ENCODE measurements at regions not wholly inside any gene's neighbourhood (a gene's known extent, or its start where the extent isn't known, plus 50 kb on each side); places are given as distances from the start of the nearest gene placed in this dataset.
A peak's percentile ranks its signal among the peaks of the same experiment; 100 is the strongest.

DNA sequence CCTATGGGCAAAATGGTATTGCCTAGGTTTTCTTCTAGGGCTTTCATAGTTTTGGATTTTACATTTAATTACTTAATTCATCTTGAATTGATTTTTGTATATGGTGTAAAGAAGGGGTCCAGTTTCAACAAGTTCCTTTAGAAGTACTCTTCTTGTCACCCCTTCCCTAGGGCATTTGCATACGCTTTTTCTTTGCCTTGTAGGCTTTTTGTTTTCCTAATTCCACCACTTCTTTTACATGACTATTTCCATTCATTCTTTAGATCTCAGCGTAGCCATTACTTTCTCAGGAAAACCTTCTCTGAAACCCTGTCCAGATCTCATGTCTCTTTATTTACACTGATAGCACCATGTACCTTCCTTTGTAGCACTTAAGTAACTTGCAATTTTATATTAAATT lies 648.6 kb downstream of the XPNPEP1 start:
- H3K4me1 ChIP-seq (ENCODE audit: insufficient read depth, low read length): peaks cover 24% of the 10 kb centered on the region
- no peaks in the 10 kb centered on the region for H3K36me3 ChIP-seq (ENCODE audit: insufficient read depth, low read length)
- H3K9ac ChIP-seq (ENCODE audit: low read length): no peak overlapping the region
- no peak overlapping the region for H3K27ac ChIP-seq (ENCODE audit: low read depth, low read length)
- no peak overlapping the region for H3K4me3 ChIP-seq (ENCODE audit: low read depth in 1 of 2, low read length in 2 of 2)
- H3K9me3 ChIP-seq (ENCODE audit: low read length): no peaks in the 10 kb centered on the region
- no peaks in the 10 kb centered on the region for H3K27me3 ChIP-seq (ENCODE audit: control insufficient read depth in 1 of 2, insufficient read depth in 2 of 2, low read length in 2 of 2)

DNA sequence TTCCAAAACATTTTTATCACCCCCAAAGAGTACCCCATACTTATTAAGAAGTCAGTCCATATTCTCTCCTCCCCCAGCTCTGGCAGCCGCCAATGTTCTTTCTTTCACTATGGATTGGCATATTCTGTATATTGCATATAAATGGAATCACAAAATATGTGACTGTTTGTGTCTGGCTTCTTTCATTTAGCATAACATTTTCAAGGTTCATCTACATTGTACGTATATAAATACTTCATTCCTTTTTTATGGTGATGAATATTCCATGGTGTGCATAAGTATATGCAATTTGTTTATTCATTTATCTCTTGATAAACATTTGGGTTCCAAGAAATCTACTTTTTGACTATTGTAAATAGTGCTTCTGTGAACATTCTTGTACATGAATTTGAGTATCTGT lies 653.1 kb downstream of the XPNPEP1 start:
- H3K4me1 ChIP-seq (ENCODE audit: insufficient read depth, low read length): no peaks in the 10 kb centered on the region
- H3K27ac ChIP-seq (ENCODE audit: low read depth, low read length): no peak overlapping the region
- H3K36me3 ChIP-seq (ENCODE audit: insufficient read depth, low read length): no peaks in the 10 kb centered on the region
- no peaks in the 10 kb centered on the region for H3K9me3 ChIP-seq (ENCODE audit: low read length)
- H3K9ac ChIP-seq (ENCODE audit: low read length): no peak overlapping the region
- H3K27me3 ChIP-seq (ENCODE audit: control insufficient read depth in 1 of 2, insufficient read depth in 2 of 2, low read length in 2 of 2): no peaks in the 10 kb centered on the region
- H3K4me3 ChIP-seq (ENCODE audit: low read depth in 1 of 2, low read length in 2 of 2): no peak overlapping the region

DNA sequence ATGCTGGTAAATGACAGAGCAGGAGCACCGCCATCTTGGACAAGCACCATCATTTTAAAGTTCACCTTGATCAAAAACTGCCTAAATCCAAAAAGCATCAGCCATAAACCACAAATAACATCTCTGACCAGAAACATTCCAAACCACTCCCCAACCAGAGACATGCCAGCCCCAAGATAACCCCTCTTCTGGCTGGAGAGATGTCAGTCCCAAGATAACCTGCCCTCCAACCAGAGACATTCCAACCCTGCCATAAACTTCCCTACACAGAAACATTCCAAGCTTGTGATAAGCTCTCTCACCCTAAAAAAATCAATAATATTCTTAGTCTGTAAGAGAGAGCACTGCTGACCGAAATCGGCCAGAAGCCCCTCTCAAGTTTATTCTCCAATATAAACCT lies 659.3 kb downstream of the XPNPEP1 start:
- Histone ChIP-seq H3K4me3 (ENCODE audit: low read depth in 1 of 2, low read length in 2 of 2) (no peak overlapping the region), H3K36me3 (ENCODE audit: insufficient read depth, low read length) (no peaks in the 10 kb centered on the region), H3K4me1 (ENCODE audit: insufficient read depth, low read length) (no peaks in the 10 kb centered on the region), H3K9me3 (ENCODE audit: low read length) (no peaks in the 10 kb centered on the region), H3K9ac (ENCODE audit: low read length) (no peak overlapping the region), H3K27ac (ENCODE audit: low read depth, low read length) (no peak overlapping the region), H3K27me3 (ENCODE audit: control insufficient read depth in 1 of 2, insufficient read depth in 2 of 2, low read length in 2 of 2) (no peaks in the 10 kb centered on the region)

DNA sequence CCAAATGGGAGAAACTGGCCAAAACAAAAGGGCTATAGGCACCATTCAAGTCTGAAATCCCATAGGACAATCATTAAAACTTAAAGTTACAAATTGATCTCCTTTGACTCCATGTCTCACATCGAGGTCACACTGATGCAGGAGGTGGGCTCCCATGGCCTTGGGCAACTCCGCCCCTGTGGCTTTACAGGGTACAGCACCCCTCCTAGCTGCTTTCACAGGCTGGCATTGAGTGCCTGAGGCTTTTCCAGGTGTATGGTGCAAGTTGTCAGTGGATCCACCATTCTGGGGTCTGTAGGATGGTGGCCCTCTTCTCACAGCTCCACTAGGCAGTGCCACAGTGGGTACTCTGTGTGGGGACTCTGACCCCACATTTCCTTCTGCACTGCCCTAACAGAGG lies 662.1 kb downstream of the XPNPEP1 start:
- Histone ChIP-seq H3K36me3 (ENCODE audit: insufficient read depth, low read length) (no peaks in the 10 kb centered on the region), H3K4me1 (ENCODE audit: insufficient read depth, low read length) (no peaks in the 10 kb centered on the region), H3K9me3 (ENCODE audit: low read length) (no peaks in the 10 kb centered on the region), H3K4me3 (ENCODE audit: low read depth in 1 of 2, low read length in 2 of 2) (no peak overlapping the region), H3K27me3 (ENCODE audit: control insufficient read depth in 1 of 2, insufficient read depth in 2 of 2, low read length in 2 of 2) (no peaks in the 10 kb centered on the region), H3K9ac (ENCODE audit: low read length) (no peak overlapping the region), H3K27ac (ENCODE audit: low read depth, low read length) (no peak overlapping the region)

DNA sequence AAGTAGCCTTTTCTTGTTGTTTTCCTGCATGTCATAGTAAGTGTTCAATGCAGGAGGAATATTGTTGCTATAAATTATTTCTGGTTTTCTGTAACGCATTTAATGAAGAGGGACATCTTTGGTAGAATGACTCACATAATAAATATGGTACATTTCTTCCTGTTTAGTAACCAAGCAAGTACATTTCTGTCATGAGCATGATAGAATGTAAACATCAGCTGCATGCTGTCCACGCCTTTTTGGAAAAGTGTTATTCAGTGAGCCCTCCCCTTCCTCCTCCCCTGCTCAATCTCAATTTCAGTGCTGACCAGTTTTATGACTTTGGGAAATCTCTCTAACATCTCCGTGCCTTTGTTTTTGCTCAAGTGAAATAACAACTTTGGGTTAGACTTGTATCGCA lies 664.0 kb downstream of the XPNPEP1 start:
- no peaks in the 10 kb centered on the region for H3K4me1 ChIP-seq (ENCODE audit: insufficient read depth, low read length)
- H3K27ac ChIP-seq (ENCODE audit: low read depth, low read length): peak overlapping the region; percentile 7
- H3K9ac ChIP-seq (ENCODE audit: low read length): no peak overlapping the region
- no peak overlapping the region for H3K4me3 ChIP-seq (ENCODE audit: low read depth in 1 of 2, low read length in 2 of 2)
- H3K27me3 ChIP-seq (ENCODE audit: control insufficient read depth in 1 of 2, insufficient read depth in 2 of 2, low read length in 2 of 2): no peaks in the 10 kb centered on the region
- H3K36me3 ChIP-seq (ENCODE audit: insufficient read depth, low read length): no peaks in the 10 kb centered on the region
- H3K9me3 ChIP-seq (ENCODE audit: low read length): no peaks in the 10 kb centered on the region

DNA sequence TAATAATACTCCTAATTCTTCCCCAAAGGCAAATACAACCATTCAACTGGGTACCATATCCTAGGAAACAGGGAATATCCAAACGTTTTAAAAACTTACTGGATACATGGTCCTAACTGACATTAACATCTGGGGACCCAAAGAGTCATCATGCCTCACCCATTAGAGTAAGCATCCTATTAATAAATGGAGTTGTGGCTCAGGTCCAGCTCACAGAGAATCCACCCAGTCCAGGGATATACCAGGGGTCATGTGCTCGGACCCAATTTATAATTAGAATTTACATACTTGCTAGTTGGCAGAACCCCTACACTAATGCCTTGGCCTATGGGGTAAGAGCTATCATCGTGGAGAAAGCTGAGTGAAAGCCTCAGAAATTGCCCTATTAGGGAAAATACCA lies 670.0 kb downstream of the XPNPEP1 start:
- Histone ChIP-seq H3K4me1 (ENCODE audit: insufficient read depth, low read length) (no peaks in the 10 kb centered on the region), H3K36me3 (ENCODE audit: insufficient read depth, low read length) (no peaks in the 10 kb centered on the region), H3K27me3 (ENCODE audit: control insufficient read depth in 1 of 2, insufficient read depth in 2 of 2, low read length in 2 of 2) (no peaks in the 10 kb centered on the region), H3K27ac (ENCODE audit: low read depth, low read length) (no peak overlapping the region), H3K4me3 (ENCODE audit: low read depth in 1 of 2, low read length in 2 of 2) (no peak overlapping the region), H3K9ac (ENCODE audit: low read length) (no peak overlapping the region), H3K9me3 (ENCODE audit: low read length) (no peaks in the 10 kb centered on the region)

DNA sequence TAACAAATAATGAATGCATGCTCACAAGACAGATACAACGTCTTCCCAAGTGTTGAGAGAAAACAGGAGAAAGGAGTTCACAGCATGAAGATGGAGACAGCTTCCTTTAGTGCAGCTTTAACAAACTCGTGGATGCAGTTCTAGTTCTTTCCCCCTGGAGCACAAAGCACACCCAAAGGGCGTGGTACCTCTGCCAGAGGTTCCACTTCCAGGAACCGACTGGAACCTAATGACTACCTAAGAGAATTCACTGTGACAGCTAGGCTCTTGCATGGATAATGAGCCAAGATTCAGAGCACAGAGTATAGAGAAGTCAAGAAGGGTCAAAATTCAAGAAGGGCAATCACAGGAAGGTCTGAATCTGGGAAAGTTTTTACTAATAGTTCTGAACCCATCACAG lies 673.2 kb downstream of the XPNPEP1 start:
- H3K36me3 ChIP-seq (ENCODE audit: insufficient read depth, low read length): no peaks in the 10 kb centered on the region
- no peaks in the 10 kb centered on the region for H3K9me3 ChIP-seq (ENCODE audit: low read length)
- no peak overlapping the region for H3K9ac ChIP-seq (ENCODE audit: low read length)
- H3K4me3 ChIP-seq (ENCODE audit: low read depth in 1 of 2, low read length in 2 of 2): no peak overlapping the region
- no peaks in the 10 kb centered on the region for H3K27me3 ChIP-seq (ENCODE audit: control insufficient read depth in 1 of 2, insufficient read depth in 2 of 2, low read length in 2 of 2)
- H3K27ac ChIP-seq (ENCODE audit: low read depth, low read length): no peak overlapping the region
- no peaks in the 10 kb centered on the region for H3K4me1 ChIP-seq (ENCODE audit: insufficient read depth, low read length)

DNA sequence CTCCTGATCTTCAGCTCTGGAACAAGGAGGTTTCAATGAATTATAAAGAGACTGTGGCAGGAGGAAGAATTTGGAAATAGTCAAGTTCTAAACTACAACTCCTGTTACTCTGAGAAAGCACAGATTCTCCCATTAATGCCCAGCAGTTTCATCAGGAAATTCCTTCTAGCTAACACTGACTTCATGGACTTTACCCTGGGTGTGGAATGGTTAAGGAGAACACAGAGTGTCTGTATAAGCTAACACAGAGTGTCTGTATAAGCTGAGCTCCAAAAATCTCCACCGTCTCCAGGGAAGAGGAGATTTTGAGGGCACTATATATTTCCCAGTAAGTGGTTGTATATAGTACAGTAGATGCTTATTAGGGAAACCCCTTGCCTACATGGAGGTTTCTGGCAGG lies 675.5 kb downstream of the XPNPEP1 start:
- no peaks in the 10 kb centered on the region for H3K36me3 ChIP-seq (ENCODE audit: insufficient read depth, low read length)

DNA sequence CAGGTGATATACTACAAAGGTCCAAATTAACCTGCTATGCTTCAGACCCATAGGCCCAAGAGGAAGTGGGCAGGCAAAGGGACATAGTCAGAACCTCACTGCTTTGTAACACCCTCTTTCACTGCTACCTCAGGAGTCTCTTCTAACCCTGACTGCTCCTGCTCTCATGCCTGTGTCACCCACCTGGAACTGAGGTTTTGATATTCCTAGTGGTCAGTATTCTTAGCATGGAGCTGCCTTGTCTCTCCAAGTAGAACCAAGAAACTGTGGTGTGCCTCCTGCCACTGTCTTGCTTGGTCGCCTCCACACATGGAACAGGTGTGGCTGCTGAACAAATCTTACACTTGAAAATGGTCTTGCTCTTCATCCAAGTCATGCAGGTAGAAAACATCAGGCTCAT lies 677.5 kb downstream of the XPNPEP1 start:
- H3K27ac ChIP-seq (ENCODE audit: low read depth, low read length): no peak overlapping the region
- H3K9me3 ChIP-seq (ENCODE audit: low read length): no peaks in the 10 kb centered on the region
- H3K36me3 ChIP-seq (ENCODE audit: insufficient read depth, low read length): no peaks in the 10 kb centered on the region
- H3K4me3 ChIP-seq (ENCODE audit: low read depth in 1 of 2, low read length in 2 of 2): no peak overlapping the region
- H3K4me1 ChIP-seq (ENCODE audit: insufficient read depth, low read length): no peaks in the 10 kb centered on the region
- H3K9ac ChIP-seq (ENCODE audit: low read length): no peak overlapping the region
- no peaks in the 10 kb centered on the region for H3K27me3 ChIP-seq (ENCODE audit: control insufficient read depth in 1 of 2, insufficient read depth in 2 of 2, low read length in 2 of 2)

More for the DNA sequence above, 675.5 kb downstream of the XPNPEP1 start:
- Histone ChIP-seq H3K9me3 (ENCODE audit: low read length) (no peaks in the 10 kb centered on the region), H3K4me1 (ENCODE audit: insufficient read depth, low read length) (no peaks in the 10 kb centered on the region), H3K4me3 (ENCODE audit: low read depth in 1 of 2, low read length in 2 of 2) (no peak overlapping the region), H3K9ac (ENCODE audit: low read length) (no peak overlapping the region), H3K27ac (ENCODE audit: low read depth, low read length) (no peak overlapping the region), H3K27me3 (ENCODE audit: control insufficient read depth in 1 of 2, insufficient read depth in 2 of 2, low read length in 2 of 2) (no peaks in the 10 kb centered on the region)

DNA sequence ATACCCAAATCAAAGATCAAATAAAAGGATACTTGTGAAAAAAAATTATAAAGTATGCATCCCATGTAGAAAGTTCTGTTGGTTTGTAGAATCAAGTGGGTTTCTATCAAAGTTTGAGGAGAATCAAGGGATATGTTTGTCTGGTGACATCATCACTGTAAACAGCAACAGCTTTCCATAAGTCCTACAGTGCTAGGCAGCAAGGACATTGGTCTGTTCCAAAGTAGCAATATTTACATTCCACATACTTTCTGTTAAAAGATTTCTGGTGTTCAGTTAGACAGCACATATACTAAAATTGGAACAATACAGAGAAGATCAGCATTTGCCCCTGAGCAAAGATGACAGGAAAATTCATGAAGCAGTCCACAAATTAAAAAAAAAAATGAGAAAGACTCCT lies 683.9 kb downstream of the XPNPEP1 start:
- no peaks in the 10 kb centered on the region for H3K4me1 ChIP-seq (ENCODE audit: insufficient read depth, low read length)
- H3K27me3 ChIP-seq (ENCODE audit: control insufficient read depth in 1 of 2, insufficient read depth in 2 of 2, low read length in 2 of 2): no peaks in the 10 kb centered on the region
- H3K36me3 ChIP-seq (ENCODE audit: insufficient read depth, low read length): no peaks in the 10 kb centered on the region
- no peak overlapping the region for H3K9ac ChIP-seq (ENCODE audit: low read length)
- H3K4me3 ChIP-seq (ENCODE audit: low read depth in 1 of 2, low read length in 2 of 2): no peak overlapping the region
- H3K9me3 ChIP-seq (ENCODE audit: low read length): no peaks in the 10 kb centered on the region
- H3K27ac ChIP-seq (ENCODE audit: low read depth, low read length): no peak overlapping the region

DNA sequence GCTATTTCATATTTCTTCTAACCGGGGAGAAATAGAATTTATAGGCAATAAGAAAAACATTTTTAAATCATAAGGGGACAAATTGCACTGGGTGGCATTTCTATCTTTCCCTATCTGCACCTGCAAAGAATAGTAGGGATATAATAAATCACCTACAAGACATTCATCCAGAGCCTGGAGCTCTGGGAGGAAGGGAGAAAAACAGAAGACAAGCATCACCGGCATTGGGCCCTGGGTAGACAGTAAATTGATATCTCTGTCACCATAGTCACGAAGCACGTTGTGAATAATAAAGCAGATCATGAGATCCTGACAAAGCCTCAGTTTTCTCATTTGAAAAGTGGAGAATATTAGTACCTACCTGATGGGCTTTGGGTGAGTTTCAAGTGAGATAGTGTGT lies 685.6 kb downstream of the XPNPEP1 start:
- Histone ChIP-seq H3K9me3 (ENCODE audit: low read length) (no peaks in the 10 kb centered on the region), H3K4me3 (ENCODE audit: low read depth in 1 of 2, low read length in 2 of 2) (no peak overlapping the region), H3K27ac (ENCODE audit: low read depth, low read length) (no peak overlapping the region), H3K4me1 (ENCODE audit: insufficient read depth, low read length) (no peaks in the 10 kb centered on the region), H3K27me3 (ENCODE audit: control insufficient read depth in 1 of 2, insufficient read depth in 2 of 2, low read length in 2 of 2) (no peaks in the 10 kb centered on the region), H3K36me3 (ENCODE audit: insufficient read depth, low read length) (no peaks in the 10 kb centered on the region), H3K9ac (ENCODE audit: low read length) (no peak overlapping the region)

DNA sequence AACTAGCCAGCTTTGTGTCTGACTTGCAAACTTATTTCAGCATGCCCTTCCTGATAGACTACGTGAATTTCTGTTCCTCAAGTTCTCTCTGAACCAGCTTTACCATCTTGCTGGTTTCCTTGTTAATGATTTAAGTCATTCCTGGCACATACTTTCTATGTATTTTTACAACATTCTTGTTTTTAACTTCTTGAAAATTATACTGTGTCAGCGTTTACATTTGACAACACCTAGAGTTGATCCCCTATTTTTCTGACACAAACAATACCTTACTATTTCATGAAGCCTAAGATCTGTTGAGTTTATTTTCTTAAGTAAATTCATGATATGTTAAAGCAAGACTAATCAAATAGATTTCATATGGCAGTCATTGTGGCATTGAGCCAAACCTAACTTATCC lies 686.3 kb downstream of the XPNPEP1 start:
- H3K9ac ChIP-seq (ENCODE audit: low read length): no peak overlapping the region
- no peaks in the 10 kb centered on the region for H3K36me3 ChIP-seq (ENCODE audit: insufficient read depth, low read length)
- no peaks in the 10 kb centered on the region for H3K4me1 ChIP-seq (ENCODE audit: insufficient read depth, low read length)
- H3K27ac ChIP-seq (ENCODE audit: low read depth, low read length): no peak overlapping the region
- no peaks in the 10 kb centered on the region for H3K27me3 ChIP-seq (ENCODE audit: control insufficient read depth in 1 of 2, insufficient read depth in 2 of 2, low read length in 2 of 2)
- H3K9me3 ChIP-seq (ENCODE audit: low read length): no peaks in the 10 kb centered on the region
- H3K4me3 ChIP-seq (ENCODE audit: low read depth in 1 of 2, low read length in 2 of 2): no peak overlapping the region

Data from muscle layer of colon (tissue), 2 donors.